Calu3 (cell line): ENCODE measurements at regions not wholly inside any gene's neighbourhood (a gene's known extent, or its start where the extent isn't known, plus 50 kb on each side); places are given as distances from the start of the nearest gene placed in this dataset.

Experiments
- BruUV-seq: library from RNA; stranded (reverse); fragments of 400-500 nt; replicated peaks from 2 replicates; lab custom pipeline; 2021; lab: Mats Ljungman, UMichigan
- CTCF ChIA-PET: fragments of 300-600 bp; sonication (Branson Sonifier 250); formaldehyde crosslinking; loops from one replicate; lab custom pipeline; 2022; ENCODE audit warnings: antibody characterized with exemption; lab: Charles Lee
- DNase-seq: peaks from one replicate; pipeline ENCODE4 v3.0.0; 2022
- H3K27ac Mint-ChIP-seq: one replicate; pipeline ENCODE4 v1.8.0; 2022; ENCODE audit warnings: mixed read lengths; ENCODE audit not compliant: unreplicated experiment
- H3K27me3 Mint-ChIP-seq: one replicate; pipeline ENCODE4 v1.8.0; 2022; ENCODE audit warnings: mixed read lengths; ENCODE audit not compliant: unreplicated experiment
- H3K36me3 Mint-ChIP-seq: one replicate; pipeline ENCODE4 v1.8.0; 2022; ENCODE audit warnings: mild to moderate bottlenecking, moderate library complexity, mixed read lengths; ENCODE audit not compliant: insufficient read depth, unreplicated experiment
- H3K4me1 Mint-ChIP-seq: one replicate; pipeline ENCODE4 v1.8.0; 2022; ENCODE audit warnings: mild to moderate bottlenecking, low read depth, mixed read lengths; ENCODE audit not compliant: unreplicated experiment
- H3K4me3 Mint-ChIP-seq: one replicate; pipeline ENCODE4 v1.8.0; 2022; ENCODE audit warnings: mild to moderate bottlenecking, low read depth, moderate library complexity, mixed read lengths; ENCODE audit not compliant: unreplicated experiment
- H3K9me3 Mint-ChIP-seq: one replicate; pipeline ENCODE4 v1.8.0; 2022; ENCODE audit warnings: low read depth, mixed read lengths; ENCODE audit not compliant: unreplicated experiment
- intact Hi-C: fragments of 100-400 bp; cut with micrococcal nuclease; formaldehyde crosslinking; loops from one replicate; pipeline ENCODE4 v1.10.0; 2022; ENCODE audit not compliant: unreplicated experiment
- TF ChIP-seq, protein P1 (sequence below): fragments of 200-600 bp; IDR thresholded peaks from one replicate; pipeline ENCODE4 v1.8.0; 2022; ENCODE audit warnings: antibody characterized with exemption; ENCODE audit not compliant: unreplicated experiment

DNA sequence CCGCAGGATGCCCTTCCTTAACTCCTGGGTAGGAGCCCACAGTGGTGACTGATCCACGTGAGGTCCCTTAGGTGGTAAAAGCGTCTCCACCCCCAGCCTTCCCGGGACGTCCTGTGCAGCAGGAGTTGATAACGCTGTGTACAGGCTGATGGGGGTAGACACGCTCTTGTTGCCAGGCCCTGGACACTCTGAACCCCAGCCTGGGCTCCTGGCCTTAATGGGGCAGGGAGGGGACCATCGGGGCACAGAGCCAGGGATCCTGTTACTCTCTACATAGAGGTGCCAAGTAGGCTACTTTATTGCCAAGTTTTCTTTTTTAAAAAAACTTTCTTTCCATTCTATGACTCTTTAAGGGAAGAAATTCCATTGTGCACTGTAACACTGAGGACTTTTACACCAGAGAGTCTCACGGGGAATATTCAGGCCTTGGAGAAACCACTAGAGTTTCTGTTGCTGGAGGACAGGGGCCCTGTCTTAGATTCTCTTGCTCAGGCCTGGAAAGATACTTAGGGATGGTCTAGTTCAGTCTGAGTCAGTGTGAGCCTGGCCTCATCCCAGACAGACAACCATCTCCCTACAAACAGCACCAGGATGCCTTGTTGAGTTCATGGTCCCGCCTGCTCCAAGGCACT is 104.3 kb upstream of the RNU6-1 start:
- DNase-seq = no peak
- peaks cover 2% of the 10 kb centered on the region for H3K9me3 Mint-ChIP-seq
- CTCF ChIA-PET = no interaction called here
- TF ChIP-seq, protein P1, sequence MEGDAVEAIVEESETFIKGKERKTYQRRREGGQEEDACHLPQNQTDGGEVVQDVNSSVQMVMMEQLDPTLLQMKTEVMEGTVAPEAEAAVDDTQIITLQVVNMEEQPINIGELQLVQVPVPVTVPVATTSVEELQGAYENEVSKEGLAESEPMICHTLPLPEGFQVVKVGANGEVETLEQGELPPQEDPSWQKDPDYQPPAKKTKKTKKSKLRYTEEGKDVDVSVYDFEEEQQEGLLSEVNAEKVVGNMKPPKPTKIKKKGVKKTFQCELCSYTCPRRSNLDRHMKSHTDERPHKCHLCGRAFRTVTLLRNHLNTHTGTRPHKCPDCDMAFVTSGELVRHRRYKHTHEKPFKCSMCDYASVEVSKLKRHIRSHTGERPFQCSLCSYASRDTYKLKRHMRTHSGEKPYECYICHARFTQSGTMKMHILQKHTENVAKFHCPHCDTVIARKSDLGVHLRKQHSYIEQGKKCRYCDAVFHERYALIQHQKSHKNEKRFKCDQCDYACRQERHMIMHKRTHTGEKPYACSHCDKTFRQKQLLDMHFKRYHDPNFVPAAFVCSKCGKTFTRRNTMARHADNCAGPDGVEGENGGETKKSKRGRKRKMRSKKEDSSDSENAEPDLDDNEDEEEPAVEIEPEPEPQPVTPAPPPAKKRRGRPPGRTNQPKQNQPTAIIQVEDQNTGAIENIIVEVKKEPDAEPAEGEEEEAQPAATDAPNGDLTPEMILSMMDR = no peak
- H3K4me3 Mint-ChIP-seq = no peak overlapping the region
- no TSS peak for BruUV-seq
- intact Hi-C loops = no loop called here
- H3K36me3 Mint-ChIP-seq = no peaks in the 10 kb centered on the region
- no peaks in the 10 kb centered on the region for H3K27me3 Mint-ChIP-seq
- H3K4me1 Mint-ChIP-seq = peaks cover 23% of the 10 kb centered on the region
- H3K27ac Mint-ChIP-seq = no peak overlapping the region

- intact Hi-C loops = no loop called here
- TF ChIP-seq, protein P1 = no peak
- Mint-ChIP-seq H3K4me3 (no peak overlapping the region), H3K27me3 (no peaks in the 10 kb centered on the region), H3K4me1 (peaks cover 23% of the 10 kb centered on the region), H3K9me3 (peaks cover under 1% of the 10 kb centered on the region), H3K27ac (no peak overlapping the region), H3K36me3 (no peaks in the 10 kb centered on the region)
- CTCF ChIA-PET = interaction anchor here (0.6 kb wide), 1 partner anchor 49 kb away, joined by 3 read pairs; no protein-coding TSS in a partner anchor
- no TSS peak for BruUV-seq
- no peak for DNase-seq
Measured at GRCh38 chr15:67945131-67945530, 105.3 kb upstream of the RNU6-1 start.

- no peak overlapping the region for H3K27ac Mint-ChIP-seq
- no peak overlapping the region for H3K4me3 Mint-ChIP-seq
- no TSS peak for BruUV-seq
- DNase-seq = peak; percentile 17
- intact Hi-C loops = no loop called here
- H3K36me3 Mint-ChIP-seq = no peaks in the 10 kb centered on the region
- no peaks in the 10 kb centered on the region for H3K27me3 Mint-ChIP-seq
- TF ChIP-seq, protein P1 = no peak
- H3K9me3 Mint-ChIP-seq = no peaks in the 10 kb centered on the region
- peaks cover 23% of the 10 kb centered on the region for H3K4me1 Mint-ChIP-seq
- CTCF ChIA-PET = interaction anchor here (0.6 to 1.2 kb wide), 3 partner anchors 9 to 149 kb away, joined by 3 read pairs; no protein-coding TSS in a partner anchor
Measured at GRCh38 chr15:67945951-67946700, 106.3 kb upstream of the RNU6-1 start.

DNA sequence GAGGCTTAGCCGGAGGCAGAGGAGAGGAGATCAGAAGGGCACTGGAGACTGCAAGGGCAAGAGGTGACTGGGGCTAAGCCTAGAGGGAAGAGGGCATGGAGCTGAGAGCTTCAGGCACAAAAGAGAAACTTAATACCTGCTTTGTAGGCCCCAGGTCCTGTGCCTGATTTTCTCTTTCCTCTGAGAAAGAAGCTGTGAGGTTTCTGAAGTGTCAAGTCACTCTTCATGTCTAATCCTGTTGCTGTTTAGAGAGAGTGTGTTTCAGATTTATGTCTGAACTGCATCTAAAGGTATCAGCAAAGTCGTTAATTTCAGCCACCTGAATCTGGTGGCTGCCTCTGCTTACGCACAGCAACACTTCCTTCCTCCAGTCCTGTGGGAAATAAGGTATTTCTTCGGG is 106.9 kb upstream of the RNU6-1 start:
- CTCF ChIA-PET = interaction anchor here (1.2 kb wide), 1 partner anchor 9 kb away, joined by 3 read pairs; no protein-coding TSS in a partner anchor
- H3K4me1 Mint-ChIP-seq = peaks cover 17% of the 10 kb centered on the region
- intact Hi-C loops = no loop called here
- H3K9me3 Mint-ChIP-seq = no peaks in the 10 kb centered on the region
- TF ChIP-seq, protein P1 = no peak
- BruUV-seq = no TSS peak
- no peaks in the 10 kb centered on the region for H3K36me3 Mint-ChIP-seq
- no peaks in the 10 kb centered on the region for H3K27me3 Mint-ChIP-seq
- no peak overlapping the region for H3K4me3 Mint-ChIP-seq
- no peak overlapping the region for H3K27ac Mint-ChIP-seq
- no peak for DNase-seq
